SH-SY5Y (cell line): ENCODE measurements at regions not wholly inside any gene's neighbourhood (a gene's known extent, or its start where the extent isn't known, plus 50 kb on each side); places are given as distances from the start of the nearest gene placed in this dataset.

Experiments used
- GATA2 ChIP-seq: IDR thresholded peaks from 2 replicates; pipeline ENCODE4 v1.6.1; 2011; ENCODE audit warnings: mild to moderate bottlenecking, low read depth, low read length
- GATA3 ChIP-seq: IDR thresholded peaks from 2 replicates; pipeline ENCODE4 v1.6.1; 2011; ENCODE audit warnings: low read depth, mild to moderate bottlenecking, low read length, moderate library complexity

DNA sequence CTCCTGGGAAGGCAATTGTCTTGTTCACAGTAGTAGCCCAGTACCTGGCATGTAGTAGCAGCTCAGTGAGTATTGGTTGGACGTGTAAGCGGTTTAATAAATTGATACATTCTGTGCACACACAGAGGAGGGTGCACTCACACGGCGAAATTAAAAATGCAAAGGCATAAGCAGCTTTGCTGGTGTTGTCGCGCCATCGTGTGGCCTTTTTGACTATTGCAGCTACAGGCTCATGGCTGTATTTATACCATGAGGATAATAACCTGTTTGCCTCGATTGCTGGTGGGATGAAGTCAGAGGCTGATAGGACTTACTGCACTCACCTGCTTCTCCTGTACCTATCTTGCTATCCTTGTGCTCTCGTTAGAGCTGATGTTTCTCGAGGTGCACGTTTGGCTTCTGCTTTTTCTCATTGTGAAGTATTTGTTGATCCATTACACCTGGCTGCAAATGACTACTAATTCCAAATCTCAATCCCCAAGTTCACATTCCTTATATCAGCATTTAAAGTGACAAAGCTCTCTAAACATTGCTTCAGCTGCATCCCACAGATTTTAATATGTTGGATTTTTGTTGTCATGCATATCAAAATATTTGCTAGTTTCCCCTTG, 61.5 kb downstream of the TBXT start:
- no peak for TF ChIP-seq GATA3
- TF ChIP-seq GATA2 = no peak

DNA sequence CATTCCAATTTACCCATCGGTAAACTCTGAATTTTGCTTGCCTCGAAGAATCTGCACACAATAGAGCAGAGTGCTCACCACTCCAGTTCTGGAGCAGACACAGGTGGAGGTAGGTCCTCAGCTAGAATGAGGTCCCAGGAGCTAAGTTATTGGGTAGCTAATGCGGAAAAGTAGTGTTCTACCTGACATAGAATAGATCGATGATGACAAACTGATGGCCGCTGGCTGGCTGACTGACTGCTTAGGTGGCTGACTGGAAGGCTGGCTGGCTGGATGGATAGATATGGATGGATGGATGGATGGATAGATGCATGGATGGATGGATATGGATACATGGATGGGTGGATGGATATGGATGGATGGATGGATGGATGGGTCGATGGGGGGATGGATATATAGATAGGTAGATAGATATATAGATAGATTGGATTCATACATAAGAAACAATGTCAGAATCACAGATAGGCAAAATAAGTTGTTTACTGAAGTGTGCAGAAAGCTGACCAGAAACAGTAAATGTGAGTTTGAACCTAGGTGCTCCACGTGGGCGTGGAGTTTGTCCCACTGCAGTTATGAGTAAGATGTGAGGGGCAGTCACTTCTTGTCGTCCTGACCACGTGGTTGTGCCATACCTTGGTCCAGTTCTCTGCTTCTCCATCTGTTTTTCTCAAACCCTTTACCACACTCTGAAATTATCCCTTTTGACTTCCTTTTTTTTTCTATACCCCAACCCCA, 62.1 kb downstream of the TBXT start:
- TF ChIP-seq GATA3 = no peak
- TF ChIP-seq GATA2 = no peak

DNA sequence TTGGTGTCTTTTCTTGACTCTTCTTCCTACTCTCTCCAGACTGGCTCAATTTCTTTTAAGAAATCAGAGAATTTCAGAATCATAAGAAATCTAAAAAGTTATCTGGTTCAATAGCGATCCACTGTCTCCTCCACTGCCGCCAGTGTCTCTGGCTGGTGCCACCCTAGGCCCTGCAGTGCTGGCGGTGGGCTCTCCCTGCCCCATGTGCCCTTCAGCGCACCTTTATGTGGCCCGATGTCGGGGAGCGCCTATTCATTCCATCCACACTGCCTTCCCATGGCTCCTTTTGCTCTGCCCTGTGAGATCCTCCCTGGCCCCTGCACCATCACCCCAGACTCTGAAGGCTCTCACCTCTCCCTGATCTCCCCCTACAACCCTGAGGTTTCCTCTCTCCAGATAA, 62.8 kb downstream of the TBXT start:
- TF ChIP-seq GATA3 = no peak
- TF ChIP-seq GATA2 = no peak

DNA sequence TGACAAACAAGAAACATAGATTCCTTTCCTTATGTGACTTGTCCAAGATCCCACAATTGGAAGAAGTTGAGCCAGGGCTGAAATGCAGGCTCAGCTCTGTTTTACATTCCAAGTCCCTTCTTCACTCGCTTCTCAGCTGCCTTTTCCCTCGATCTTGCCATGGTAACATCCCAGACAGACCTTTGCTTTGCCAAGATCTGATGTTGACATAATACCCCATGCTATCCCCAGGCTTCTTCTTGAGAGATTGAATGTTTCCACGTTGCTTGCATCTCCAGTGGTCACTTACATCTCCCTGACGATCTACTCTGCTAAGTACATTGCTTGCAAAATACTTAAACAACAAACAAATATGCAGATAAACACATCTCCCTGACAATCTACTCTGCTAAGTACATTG, 63.5 kb downstream of the TBXT start:
- TF ChIP-seq GATA2 (no peak), GATA3 (no peak)

DNA sequence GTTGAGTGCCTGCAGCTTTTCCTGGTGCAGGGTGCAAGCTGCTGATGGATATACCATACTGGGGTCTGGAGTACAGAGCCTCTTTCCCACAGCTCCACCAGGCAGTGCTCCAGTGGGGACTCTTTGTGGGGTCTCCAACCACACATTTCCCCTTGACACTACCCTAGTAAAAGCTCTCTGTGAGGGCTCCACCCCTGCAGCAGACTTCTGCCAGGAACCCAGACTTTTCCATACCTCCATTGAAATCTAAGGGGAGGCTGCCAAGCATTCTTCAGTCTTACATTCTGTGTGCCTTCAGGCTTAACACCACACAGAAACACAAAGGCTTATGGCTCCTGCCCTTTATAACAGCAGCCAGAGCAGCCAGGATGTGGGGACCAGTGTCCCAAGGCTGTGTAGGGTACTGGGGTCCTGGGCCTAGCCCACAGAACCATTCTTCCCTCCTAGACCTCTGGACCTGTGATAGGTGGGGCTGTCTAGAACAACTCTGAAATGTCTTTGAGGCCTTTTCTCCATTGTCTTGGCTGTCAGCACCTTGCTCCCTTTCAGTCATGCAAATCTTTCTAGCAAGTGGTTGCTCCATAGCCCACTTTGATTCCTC, 65.7 kb downstream of the TBXT start:
- TF ChIP-seq GATA3 (no peak), GATA2 (no peak)

DNA sequence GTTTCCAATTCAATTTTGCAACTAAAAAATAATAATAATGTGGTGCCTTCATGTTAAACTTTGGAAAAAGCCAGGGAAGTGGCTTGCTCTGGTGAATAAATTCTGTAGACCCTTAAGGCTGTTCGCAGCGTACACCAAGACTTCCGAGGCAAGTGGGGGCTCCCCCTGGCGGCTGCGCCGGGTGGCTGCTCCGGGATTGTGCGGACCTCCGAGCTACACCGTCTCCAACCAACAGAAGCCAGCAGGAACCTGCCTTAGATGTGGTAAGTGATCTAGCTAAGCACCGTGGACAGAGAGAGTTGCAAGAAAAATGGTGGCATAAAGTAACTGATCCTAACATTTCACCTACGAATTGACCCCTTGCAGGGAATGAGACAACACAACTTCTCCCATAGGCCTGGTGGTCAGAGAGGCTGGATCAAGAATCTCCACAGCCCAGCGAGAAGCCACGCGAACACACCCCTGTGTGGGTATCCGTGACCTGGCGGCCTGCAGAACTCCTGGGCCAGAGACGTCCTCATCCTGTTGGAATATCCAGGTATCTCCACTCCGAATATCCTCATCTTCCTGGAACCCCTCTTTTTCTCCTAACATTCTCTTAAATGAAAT, 69.6 kb downstream of the TBXT start:
- TF ChIP-seq GATA2 = no peak
- TF ChIP-seq GATA3 = no peak

DNA sequence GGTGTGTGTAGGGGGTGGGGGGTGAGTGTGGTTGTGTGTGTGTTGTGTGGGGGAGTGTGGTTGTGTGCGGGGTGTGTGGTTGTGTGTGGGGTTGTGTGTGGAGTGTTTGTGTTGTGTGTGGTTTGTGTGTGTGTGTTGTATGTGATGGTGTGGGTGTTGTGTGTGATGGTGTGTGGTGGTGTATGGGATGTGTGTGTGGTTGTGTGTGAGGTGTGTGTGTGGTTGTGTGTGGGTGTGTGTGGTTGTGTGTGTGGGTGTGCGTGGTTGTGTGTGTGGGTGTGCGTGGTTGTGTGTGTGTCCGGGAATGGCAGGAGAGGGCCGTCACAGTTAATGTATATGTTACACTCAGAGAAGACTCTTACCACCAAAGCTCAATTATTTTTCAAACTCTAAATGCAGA, 79.8 kb downstream of the TBXT start:
- no peak for TF ChIP-seq GATA3
- TF ChIP-seq GATA2 = no peak

DNA sequence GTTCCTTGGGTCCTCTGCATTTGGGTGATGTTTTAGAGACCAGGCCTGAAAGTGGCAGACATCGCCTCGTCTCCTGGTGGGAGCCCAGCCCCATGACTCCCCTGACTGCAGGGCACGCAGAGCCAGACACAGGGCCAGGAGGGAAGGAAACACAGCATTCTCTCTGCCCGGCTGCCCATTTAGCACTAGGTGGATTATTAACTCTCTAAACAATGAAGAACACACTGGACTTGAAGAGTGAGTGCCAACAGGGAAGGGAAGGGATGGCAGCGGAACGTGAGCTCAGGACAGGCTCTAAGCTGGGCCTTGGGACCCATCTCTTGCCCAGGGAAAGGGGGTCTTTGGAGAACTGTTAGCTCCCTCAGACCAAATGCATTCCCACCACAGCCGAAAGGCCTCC, 80.4 kb downstream of the TBXT start:
- TF ChIP-seq GATA2 (no peak), GATA3 (no peak)

DNA sequence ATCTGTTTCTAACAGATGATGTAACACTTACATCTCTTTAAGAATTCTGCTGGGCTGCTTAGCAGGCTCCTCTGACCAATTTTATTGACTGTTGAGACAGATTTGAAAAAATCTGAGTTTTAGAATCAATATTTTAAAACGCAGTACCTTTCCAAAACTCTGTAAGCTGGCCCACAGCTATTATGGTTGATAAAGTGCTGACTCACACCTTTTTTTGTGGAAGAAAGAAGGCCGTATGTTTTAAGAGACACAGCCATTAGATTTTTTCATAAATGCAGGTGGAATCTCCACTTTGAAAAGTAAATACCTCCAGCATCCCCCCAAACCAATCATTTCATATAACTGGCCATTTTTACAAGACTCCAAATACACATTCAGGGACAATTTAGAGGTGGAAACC, 82.2 kb downstream of the TBXT start:
- no peak for TF ChIP-seq GATA3

DNA sequence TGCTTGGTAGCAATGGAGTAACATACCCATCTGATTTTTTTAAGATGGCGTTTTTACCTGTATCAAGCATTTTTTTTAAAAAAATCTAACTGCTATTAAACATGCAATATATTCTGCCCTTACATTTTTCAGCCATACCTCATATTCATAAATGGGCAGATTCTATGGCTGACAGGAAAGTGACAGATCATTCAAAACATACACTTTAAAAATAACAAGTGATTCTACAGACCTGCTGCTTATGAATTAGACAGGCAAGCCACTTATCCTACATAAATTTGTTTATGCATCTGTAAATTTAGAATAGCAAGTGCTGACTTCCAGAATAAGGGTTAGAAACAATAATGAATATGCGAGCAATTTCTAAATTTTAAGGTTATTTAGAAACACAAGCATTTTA, 82.7 kb downstream of the TBXT start:
- TF ChIP-seq GATA2 (no peak), GATA3 (no peak)

DNA sequence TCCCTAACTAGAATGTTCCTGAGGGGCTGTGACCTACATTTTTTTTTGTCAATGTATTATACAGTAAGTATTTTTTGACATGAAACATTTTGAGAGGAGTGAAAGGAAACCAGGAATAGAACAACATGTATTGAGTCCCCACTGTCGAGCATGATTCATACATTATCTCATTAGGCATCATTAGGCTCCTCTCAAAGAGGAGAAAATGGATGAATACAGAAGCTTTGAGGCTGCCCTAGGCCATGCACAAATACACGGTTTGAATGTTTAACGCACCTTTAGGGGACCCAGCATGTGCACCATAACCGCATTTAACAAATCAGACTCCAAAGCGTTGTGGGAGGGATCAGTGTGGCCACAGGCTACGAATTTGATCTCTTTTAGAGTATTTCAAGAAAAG, 87.8 kb downstream of the TBXT start:
- no peak for TF ChIP-seq GATA3
- TF ChIP-seq GATA2 = no peak

DNA sequence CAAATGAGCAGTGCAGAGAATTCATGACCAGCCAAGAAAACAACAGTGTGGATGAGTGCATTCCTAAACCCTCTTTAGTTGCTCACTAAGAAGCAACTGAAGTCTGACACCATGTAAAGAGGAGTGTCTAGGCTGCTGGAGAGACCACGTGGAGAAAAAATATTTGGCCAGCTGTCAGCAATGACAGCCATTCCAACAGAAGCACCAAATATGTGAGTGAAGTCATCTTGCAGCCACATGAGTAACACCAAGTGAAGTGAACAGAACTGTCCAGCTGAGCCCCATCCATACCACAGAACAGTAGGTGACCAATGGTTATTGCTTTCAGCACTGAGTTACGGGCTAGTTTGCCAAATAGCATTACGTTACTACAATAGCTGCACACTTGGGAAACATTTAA, 89.4 kb downstream of the TBXT start:
- TF ChIP-seq GATA3 (no peak), GATA2 (no peak)

DNA sequence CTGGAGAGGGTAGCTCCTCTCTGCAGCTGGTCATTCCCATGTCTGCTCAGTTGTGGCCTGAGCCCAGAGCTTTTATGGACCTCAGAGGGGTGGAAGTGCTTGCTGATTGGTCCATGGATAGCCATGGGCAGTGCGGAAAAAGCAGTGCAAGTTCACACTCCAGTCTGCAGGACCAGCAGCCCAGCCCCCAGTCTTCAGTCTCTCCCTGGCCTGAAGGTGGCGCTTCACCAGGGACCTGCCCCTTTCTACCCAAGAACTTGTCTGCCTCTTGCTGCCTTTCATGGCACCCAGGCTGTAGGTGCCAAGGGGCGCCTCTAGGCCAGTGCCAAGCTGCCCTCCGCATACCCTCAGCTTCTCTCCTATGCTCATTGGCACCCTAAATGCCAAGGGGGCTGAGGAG, 91.0 kb downstream of the TBXT start:
- no peak for TF ChIP-seq GATA2
- TF ChIP-seq GATA3 = no peak

DNA sequence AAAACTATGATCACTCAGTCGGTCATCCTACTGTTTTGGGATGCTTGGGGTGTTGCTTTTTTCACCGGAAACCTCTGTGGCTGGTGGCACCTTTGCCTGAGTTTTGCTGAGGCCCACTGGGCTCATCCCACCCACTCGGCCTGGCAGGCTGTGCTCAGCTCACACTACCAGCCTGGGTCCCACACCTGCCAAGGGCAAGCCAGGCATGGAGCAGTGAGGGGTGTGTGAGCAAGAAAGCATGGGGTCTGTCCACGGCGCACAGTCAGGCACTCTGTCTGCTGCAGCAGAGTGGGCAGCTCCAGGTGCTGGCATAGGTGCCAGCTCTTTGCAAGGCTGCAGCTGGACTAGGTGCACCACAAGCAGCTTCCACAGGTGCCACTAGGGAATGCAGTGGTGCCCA, 91.7 kb downstream of the TBXT start:
- TF ChIP-seq GATA2 (no peak), GATA3 (no peak)

DNA sequence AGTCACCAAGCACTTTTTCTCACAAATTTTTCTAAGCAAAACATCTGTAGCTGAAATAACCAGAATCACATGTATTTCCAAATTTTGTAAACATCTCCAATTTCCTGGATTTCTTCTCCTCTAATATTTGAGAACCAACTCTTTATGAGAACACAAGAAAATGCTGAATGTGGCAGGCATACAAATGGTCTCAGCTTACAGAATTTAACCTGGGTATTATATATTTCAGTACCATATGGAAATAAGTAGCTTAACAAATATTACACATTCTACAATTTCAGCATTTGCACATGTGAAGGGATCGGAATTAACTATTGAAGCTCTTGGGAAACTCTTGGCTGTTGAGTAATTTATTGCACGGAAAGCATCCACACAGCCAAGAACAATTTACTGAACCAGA, 92.5 kb downstream of the TBXT start:
- TF ChIP-seq GATA3 (no peak), GATA2 (no peak)
